Stimulated activated CD4-positive, alpha-beta T cell treated with anti-CD3 and anti-CD28 coated beads, Interleukin-15, amount 100 ng/mL, for 24 hours (primary cell): ENCODE measurements at regions not wholly inside any gene's neighbourhood (a gene's known extent, or its start where the extent isn't known, plus 50 kb on each side); places are given as distances from the start of the nearest gene placed in this dataset.
"Not testable (repeated sequence)": the region's sequence is repeated elsewhere in the genome, so short reads cannot be mapped to it uniquely, and the experiment has no call there.

Source experiments
- DNase-seq: peaks from one replicate; pipeline ENCODE4 v3.0.0-alpha.2; 2020

GRCh38 chr1:115179397-115180079 lies 90.2 kb upstream of the TSPAN2 start:
- peak; percentile 9 for DNase-seq

- DNase-seq = no peak
These were observed 86.9 kb upstream of the TSPAN2 start for GRCh38 chr1:115176189-115176588.

- no peak for DNase-seq
These were observed 86.3 kb upstream of the TSPAN2 start for GRCh38 chr1:115175596-115175995.

- DNase-seq = no peak
These were observed 83.8 kb upstream of the TSPAN2 start for GRCh38 chr1:115173151-115173550.

- no peak for DNase-seq
These were observed 83.0 kb upstream of the TSPAN2 start for GRCh38 chr1:115172270-115172669.

GRCh38 chr1:115170961-115171392 lies 81.7 kb upstream of the TSPAN2 start:
- DNase-seq = no peak

- no peak for DNase-seq
These were observed 81.1 kb upstream of the TSPAN2 start for GRCh38 chr1:115170377-115170776.

- DNase-seq = no peak
These were observed 78.7 kb upstream of the TSPAN2 start for GRCh38 chr1:115168026-115168425.

GRCh38 chr1:115166531-115167091 lies 77.3 kb upstream of the TSPAN2 start:
- DNase-seq = no peak

GRCh38 chr1:115165776-115166175 lies 76.5 kb upstream of the TSPAN2 start:
- no peak for DNase-seq

GRCh38 chr1:115164940-115165705 lies 75.8 kb upstream of the TSPAN2 start:
- no peak for DNase-seq

- DNase-seq = no peak
These were observed 75.2 kb upstream of the TSPAN2 start for GRCh38 chr1:115164484-115164883.

- DNase-seq = no peak
These were observed 71.4 kb upstream of the TSPAN2 start for GRCh38 chr1:115160728-115161127.

GRCh38 chr1:115159958-115160357 lies 70.7 kb upstream of the TSPAN2 start:
- DNase-seq = no peak

- DNase-seq = no peak
These were observed 68.9 kb upstream of the TSPAN2 start for GRCh38 chr1:115158181-115158580.

GRCh38 chr1:115156826-115157468 lies 67.6 kb upstream of the TSPAN2 start:
- no peak for DNase-seq

GRCh38 chr1:115153966-115154557 lies 64.8 kb upstream of the TSPAN2 start:
- no peak for DNase-seq

GRCh38 chr1:115147928-115148327 lies 58.6 kb upstream of the TSPAN2 start:
- DNase-seq = not testable (repeated sequence)

- no peak for DNase-seq
These were observed 55.9 kb upstream of the TSPAN2 start for GRCh38 chr1:115145226-115145625.

- DNase-seq = no peak
These were observed 54.9 kb upstream of the TSPAN2 start for GRCh38 chr1:115144176-115144575.

- no peak for DNase-seq
These were observed 53.3 kb upstream of the TSPAN2 start for GRCh38 chr1:115142616-115143015.

GRCh38 chr1:115141145-115141454 lies 51.8 kb upstream of the TSPAN2 start:
- no peak for DNase-seq

- no peak for DNase-seq
These were observed 51.3 kb upstream of the TSPAN2 start for GRCh38 chr1:115140442-115141144.
